SK-MEL-5 (cell line): ENCODE measurements at regions not wholly inside any gene's neighbourhood (a gene's known extent, or its start where the extent isn't known, plus 50 kb on each side); places are given as distances from the start of the nearest gene placed in this dataset.

Experiments
- DNase-seq: peaks from one replicate; pipeline ENCODE4 v3.0.0-alpha.2; 2016; ENCODE audit warnings: low read depth, low spot score
- in situ Hi-C: cut with HindIII; loops from 2 replicates; pipeline ENCODE4 v1.10.0; 2016; ENCODE audit warnings: low sequenced_read_pairs, high pct_unique_total_duplicates, low pct_unique_long_range_greater_than_20kb

DNA sequence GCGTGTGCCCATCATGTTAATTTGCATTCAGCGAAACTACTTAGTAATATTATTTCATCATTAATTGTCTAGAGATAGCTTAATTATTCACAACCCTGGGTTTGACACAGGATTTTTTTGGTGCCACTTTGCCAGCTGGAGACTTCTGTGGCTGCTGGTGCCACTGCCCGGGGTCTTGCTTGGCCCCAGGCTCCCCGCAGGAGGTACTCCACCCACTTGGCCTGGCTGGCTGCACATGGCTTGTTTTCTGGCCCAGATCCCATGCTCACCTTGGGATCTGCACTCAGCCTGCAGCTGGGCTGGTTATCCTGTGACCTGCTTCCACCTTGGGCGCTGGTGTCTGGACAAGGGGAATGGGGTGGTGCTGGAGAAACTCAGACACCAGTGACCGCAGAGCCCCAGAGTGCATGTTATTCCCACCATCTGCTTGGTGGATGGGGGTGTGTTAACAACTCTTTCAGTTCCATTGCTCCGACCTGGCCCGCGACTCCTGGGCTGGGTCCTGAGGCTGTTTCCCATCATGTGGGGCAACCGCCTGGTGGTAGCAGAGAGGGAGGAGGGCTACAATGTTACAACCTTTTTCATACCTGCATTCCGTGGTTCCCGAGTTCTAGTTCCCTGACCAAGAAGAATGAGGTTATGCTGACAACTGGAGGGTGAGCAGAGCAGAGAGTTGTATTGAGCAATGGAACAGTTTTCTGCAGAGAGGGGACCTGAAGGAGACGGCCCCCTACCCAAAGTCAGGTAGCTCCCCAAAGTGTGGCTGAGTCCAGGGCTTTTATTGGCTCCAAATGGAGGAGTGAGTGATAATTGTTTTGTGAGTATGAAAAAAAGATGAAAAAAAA, 1950.0 kb upstream of the IGFBP7 start:
- in situ Hi-C loops: no loop called here
- no peak for DNase-seq

DNA sequence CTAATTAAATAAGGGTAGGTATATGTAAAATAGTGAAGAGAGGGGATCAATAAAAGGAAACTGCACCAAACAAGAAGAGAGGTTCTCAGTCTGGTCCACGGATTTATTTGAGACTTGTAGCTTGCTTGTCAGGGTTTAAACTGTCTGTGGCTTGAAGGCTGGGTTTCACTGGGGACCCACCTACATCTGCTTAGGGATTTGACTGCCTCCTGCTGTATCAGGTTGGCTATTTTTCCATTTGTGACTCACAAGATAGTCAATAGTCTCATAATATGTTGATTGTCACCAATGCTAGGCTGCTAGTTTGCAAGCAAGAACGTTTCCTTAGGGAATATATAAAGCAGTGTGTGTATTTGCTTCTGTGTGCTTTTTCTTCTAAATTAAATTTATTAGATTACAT, 1950.7 kb upstream of the IGFBP7 start:
- in situ Hi-C loops: no loop called here

DNA sequence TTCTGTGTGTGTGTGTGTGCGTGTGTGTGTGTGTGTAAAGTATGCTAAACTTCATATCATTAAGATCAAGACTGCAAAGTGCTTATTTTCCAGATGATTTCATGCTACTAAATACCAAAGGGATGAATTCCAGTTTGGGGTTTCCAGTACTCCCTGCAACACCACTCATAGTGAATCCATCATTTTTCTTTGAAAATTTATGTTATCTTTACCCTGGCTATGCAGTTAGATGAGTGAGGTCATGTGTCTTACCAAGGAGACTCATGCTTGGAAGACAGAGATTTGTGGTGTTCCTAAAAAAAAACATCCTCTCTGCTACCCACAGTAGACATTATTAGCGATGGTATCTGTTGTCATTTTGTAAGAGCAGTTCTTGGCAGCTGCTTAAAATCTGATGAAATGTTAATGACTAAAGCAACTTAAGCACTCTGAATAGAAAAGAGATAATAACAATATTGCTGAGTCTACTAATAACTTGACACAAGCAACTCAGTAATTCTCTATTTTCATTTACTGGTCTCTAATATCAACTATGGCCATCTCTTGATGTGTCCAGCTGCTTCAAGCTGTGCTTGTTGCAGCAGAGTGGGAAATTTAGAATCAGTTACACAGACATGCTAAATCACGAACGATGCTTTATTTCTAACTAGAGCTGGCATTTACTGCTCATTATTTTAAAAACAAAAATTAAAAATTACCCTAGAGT, 1953.0 kb upstream of the IGFBP7 start:
- in situ Hi-C loops: no loop called here
- DNase-seq: no peak

More for the DNA sequence above, 1950.7 kb upstream of the IGFBP7 start:
- peak; percentile 2 for DNase-seq

DNA sequence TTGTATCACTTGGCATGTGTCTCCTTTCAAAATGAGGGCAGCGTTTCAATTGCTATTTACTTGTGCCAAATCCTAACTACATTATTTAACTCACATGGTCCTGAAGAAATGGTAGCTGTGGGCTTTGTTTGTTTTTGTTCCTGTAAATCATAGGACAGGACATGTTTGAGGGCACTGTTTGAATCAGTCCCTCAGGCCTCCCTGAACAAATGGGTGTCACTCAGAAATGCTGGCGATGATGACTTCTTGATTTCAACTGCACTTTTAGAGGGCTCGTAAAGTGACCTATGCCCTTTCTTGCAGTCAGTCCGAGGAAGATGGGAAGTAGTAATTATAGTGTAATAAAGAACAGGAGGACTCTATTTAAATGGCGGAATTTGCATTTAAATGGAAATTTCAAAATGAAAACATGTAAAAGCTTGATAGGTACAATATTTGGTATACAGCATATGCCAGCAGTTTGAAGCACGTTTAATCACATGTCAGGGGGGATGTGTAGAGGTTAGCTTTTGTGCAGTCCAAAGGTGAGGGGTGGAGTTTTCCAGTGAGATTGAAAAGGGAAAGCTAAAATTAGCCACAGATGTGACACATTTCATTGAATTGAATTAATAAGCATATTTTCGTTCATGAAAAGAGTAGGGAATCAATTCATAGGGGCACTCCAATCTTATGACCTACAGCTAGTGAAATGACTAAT, 1958.7 kb upstream of the IGFBP7 start:
- in situ Hi-C loops: no loop called here

DNA sequence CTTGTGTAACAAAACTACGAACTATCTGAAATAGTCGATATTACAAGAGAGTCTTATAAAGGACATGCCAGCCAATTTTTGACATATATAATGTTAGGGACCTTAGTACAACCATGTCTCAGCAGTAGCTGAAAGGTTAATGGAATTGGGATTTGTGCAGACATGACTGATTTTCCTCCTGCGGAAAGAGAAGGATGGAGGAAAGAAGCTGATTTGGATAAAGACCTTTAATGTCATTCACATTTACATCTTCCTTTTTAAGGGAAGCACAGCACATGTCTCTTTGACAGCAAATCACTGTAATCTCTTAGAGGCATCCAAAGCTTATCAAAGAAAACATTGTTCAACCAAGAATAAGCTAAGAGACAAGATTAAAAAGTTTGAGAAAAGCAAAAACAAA, 1976.2 kb upstream of the IGFBP7 start:
- in situ Hi-C loops: no loop called here
- DNase-seq: no peak

More for the DNA sequence above, 1958.7 kb upstream of the IGFBP7 start:
- DNase-seq: peak; percentile 2

DNA sequence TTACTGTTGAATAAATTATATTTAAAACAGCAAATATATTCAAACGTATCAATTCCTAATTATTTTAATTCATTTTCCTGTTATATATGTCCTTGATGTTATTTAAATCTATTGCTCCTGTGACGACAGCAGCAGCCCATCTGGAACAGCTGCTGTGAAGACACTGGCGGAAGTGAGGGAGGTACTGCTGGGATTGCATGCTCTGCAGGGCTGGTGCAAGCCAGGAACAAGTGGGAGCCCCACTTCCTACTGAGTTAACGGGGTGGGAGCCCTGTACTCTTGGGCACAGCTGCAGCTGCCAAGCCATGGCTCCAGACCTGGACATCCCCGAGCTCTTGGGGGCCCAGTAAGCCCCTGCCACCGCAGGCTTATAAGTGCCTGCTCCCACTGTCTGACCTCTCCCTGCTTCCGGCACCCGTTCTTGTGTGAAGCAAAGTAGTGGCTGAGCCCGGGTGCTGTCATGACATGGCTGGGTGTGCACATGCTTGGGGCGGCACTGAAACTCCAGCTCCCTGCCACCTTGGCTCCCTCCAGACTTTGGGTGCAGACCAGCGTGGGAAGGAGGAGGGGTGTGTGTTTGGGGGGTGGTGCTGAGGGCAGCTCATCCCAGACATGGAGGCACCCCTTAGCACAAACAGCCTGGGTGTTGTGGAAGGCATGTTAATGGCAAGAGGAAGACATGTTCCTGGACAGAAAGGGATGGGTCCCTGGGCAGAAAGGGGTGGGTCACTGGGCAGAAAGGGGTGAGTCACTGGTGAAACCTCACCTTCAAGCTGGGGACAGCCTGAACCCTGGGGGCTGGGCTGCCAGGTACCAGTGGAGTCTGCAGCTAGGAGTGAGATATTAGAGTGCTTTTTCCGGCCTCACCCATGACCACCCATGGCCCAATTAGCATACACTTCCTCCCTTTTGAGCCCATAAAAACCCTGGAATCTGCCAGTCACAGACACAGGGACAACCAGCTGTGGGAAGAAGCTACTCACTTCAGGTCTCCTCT, 1981.3 kb upstream of the IGFBP7 start:
- DNase-seq: no peak
- in situ Hi-C loops: no loop called here

DNA sequence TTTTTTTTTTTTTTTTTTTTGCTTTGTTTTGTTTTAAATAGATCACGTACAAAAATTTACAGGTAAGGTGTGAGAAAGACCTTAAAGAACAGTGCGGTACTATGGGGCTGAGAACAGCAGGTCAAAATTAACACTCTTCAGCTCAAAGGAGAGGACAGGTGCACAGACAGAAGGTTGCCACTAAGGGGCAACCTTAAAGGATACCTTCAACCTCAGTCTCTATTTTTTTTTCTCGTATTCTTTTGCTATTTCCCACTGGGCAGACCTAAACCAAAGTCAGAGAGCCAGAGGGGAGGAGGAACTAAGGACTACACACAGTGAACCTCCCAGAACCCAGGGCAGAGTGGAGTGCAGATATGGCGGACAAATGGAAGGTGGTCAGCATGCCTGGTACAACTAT, 1984.3 kb upstream of the IGFBP7 start:
- in situ Hi-C loops: no loop called here
- DNase-seq: no peak

DNA sequence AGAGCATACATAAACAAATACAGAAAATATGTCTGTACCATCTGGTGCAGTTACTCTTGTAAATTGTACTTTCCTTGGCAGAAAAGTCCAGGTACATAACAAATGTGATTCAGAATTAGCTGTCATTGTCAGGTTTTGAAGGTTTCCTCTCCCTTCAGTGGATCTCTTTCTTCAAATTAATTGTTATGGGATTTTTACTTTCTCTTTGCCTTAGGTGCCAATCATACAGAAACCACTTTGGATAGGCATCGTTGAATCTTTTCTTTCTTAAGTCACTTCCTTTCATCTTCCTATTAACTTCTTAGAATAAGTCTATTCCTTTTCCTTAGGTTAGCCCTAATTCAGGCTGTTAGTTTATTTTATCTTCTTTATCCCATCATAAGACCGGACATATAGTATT, 1992.1 kb upstream of the IGFBP7 start:
- no peak for DNase-seq
- in situ Hi-C loops: no loop called here

DNA sequence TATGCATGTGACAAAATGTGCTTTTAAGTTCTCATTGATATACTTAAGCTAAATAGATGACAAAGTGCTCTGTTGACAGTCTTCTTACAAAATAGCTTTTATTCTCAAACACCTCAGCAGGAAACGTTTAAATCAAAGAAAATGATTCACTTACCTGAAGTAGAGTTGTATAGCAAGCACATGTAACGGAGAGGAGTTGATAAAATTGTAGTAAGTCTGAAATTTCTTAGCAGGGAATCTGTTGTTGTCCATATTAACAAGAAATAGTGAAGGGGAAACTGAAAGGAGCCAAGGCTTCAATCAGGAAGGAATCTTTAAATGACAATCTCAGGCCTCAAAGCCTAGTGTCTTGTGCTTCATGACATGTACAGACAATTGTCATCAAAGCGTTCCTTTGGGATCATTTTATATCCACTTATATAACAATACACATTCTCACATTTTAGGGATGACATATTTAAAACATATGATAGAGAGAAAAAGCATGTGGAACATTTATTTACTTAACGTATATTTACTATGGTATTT, 2010.2 kb upstream of the IGFBP7 start:
- DNase-seq: no peak
- in situ Hi-C loops: no loop called here

DNA sequence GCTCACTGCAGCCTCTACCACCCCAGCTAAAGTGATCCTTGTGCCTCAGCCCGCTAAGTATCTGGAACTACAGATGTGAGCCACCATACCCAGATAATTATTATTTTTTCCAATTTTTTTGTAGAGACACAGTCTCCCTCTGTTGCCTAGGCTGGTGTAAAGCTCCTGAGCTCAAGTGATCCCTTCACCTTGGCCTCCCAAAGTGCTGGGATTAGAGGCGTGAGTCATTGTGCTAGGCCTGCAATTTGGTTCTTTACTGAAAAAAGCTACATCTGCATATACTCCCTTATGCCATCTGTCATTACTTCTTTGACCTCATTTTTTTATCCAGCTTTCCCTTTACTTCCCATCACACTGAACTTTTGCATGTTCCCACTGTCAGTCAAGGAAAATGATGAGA, 2012.4 kb upstream of the IGFBP7 start:
- no peak for DNase-seq
- in situ Hi-C loops: no loop called here

DNA sequence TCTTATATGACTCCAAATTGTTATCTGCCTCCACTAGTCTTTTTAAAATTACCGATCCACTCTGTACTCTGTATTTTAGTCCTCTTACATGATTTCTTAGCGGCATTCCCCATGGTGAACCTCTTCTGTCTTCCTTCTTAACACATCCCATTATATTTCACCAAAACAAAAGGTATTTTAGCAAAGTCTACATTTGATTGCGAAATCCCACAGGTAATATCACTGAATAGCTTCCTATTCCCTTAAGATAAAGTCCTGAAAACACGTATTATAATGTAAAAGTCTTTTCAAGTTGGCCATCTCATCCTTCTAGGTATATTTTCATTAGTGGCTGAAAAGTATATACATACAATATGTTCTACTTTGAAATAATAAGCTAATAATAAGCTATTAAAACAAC, 2016.0 kb upstream of the IGFBP7 start:
- DNase-seq: no peak
- in situ Hi-C loops: no loop called here

DNA sequence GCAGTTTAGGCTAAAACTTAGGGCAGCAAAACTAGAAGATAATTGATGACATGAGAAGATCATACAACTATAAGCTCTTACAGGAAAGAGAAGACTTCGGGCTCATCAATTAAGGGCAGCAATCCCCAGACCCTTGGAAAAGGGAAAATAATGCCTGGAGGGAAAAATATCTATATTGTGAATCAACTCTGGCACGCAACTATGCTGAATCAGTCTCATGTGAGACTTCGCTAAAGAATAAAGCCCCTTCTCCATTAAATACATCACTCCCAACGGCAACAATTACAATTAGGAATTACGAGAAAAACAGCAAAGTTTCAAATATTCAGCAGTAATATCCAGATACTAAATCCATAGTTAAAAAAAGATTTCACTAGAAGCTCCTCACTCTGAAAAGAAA, 2016.8 kb upstream of the IGFBP7 start:
- peak; percentile 60 for DNase-seq
- in situ Hi-C loops: no loop called here

DNA sequence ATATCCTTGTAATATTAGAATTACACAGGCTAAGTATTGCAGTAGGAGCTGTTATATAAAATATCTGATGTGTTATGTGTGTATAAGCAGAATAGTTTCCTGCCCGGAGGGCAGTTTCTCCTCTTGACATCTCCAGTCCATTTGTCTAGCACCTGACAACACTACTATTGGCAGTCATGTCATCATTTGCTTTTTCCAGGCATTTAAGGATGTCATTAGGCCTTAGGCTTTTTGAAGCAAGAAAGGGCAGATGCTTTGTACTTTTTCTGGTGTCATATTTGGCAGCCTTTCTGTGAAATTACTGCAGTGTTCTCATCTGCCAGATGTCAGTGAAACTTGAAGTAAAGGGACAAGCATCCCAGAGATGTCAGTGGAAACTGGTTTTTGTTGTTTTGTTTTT, 2017.6 kb upstream of the IGFBP7 start:
- in situ Hi-C loops: no loop called here
- peak; percentile 69 for DNase-seq

DNA sequence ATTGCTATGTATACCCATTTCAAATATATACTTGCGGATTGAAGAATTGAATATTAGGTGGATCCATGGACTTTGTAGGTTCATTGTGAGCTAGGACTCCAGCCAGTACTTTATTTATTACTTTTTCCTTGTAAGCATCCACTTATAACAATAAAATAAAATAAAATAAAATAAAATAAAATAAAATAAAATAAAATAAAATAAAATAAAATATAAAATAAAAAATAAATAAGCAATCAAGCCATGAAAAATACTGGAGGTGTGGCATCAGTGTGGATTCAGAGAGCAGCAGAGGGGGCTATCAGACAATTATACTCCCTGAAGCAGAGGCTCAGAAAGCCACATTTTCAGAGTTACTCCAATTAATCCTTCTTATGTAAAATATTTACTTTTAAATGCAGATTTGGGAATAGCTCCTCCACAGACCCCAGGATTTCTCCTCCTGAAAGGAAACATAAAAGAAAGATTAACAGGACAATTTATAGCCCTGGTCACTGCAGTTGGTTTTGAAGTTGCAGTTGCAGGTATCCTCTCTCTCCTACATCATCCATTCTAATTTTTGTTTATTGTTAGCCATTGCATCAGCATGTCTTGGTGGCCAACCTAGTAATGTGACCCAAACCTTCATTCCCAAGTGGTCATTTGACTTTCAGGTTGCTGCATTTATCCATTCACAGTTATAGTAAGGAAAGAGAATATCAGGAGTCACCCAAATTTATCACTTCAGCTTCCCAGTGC, 2025.2 kb upstream of the IGFBP7 start:
- DNase-seq: no peak
- in situ Hi-C loops: no loop called here

DNA sequence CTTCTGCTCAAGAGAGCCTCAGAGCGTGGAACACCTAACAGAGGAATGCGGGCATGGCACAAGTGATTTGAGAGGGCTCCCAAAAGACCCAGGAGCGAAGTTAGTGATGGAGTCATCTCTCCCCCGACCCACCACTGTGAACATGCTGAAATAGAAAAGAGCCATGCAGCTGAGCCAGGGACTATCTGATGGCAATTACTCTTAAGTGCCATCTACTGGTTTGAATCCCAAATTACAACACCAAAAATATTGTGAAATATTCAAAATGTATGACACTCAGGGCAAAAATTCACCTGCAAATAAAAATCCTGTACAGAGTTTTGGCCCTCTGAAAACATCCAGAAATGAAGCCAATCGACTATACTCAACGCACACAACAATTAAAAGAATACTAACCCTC, 2038.9 kb upstream of the ADGRL3 start:
- DNase-seq: no peak
- in situ Hi-C loops: no loop called here

DNA sequence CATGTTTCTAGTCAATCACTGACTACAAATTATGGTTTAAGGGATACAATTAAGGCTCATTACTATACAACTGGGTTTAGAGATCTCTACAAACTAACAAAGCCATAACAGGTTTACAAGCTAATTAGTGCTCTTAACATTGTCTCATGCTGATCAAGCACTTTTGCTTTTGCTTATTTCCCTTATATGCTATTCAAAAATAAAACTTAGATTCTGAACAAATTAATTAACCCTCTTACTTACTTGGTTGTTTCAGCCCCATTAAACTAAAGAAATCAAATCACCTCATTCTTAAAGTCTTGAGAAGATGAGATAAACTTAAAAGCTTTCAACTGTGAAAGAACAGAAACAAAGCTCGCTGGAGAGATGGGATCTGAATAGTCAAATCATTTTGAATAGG, 2024.5 kb upstream of the ADGRL3 start:
- in situ Hi-C loops: no loop called here
- DNase-seq: no peak

DNA sequence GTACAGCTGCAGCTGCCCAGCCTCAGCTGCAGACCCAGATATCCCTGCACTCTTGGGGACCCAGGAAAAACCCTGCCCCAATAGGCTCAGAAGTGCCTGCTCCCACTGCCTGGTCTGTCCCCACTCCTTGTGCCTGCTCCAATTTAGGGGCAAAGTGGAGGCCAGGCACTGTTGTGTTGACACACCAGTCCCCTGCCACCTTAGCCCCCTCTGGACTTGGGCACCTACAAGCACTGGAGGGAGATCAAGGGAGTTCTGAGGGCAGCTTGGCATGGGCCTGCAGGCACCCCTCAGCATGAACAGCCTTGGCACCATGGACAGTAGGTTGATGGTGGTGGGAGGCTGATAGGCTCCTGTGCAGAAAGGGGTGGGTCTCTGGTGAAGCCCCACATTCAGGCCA, 2020.8 kb upstream of the ADGRL3 start:
- in situ Hi-C loops: no loop called here
- DNase-seq: no peak
